ENCODE measurements at regions not wholly inside any gene's neighbourhood (a gene's known extent, or its start where the extent isn't known, plus 50 kb on each side); places are given as distances from the start of the nearest gene placed in this dataset.

DNA sequence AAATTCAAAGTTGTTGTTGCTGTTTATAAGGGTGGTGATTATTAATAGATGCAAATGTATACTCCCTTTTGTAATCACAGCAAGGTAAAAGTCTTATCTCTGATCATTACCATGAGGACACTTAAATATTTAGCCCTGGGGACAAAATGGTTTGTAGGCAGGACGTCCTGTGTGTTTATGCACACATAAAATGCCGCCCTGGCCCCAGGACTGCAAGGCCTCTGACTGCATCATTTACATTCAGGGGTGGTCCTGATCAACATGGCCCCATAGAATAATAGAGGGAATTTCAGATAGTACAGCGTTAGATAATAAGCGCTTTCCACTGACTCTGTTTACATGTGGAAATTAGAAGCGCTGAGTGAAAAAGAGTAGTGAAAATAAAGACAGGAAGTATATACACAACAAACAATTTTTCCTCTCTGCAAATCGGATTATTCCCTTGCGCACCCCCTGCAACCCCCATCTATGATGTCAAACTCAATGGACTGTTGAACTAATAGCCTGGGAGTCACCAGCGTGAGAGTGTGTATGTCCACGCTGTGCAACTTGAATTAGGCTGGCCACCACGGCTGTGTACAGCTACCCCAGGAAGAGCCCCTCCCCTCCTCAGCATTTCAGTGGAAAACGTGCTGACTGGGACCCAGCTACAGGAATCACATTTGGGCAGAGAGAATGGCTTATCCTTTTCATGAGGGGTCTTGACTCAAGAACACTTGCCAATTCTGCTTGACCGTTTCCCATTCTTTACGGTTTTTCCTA is 291.5 kb downstream of the SOX11 start:
- TF ChIP-seq, protein P1, sequence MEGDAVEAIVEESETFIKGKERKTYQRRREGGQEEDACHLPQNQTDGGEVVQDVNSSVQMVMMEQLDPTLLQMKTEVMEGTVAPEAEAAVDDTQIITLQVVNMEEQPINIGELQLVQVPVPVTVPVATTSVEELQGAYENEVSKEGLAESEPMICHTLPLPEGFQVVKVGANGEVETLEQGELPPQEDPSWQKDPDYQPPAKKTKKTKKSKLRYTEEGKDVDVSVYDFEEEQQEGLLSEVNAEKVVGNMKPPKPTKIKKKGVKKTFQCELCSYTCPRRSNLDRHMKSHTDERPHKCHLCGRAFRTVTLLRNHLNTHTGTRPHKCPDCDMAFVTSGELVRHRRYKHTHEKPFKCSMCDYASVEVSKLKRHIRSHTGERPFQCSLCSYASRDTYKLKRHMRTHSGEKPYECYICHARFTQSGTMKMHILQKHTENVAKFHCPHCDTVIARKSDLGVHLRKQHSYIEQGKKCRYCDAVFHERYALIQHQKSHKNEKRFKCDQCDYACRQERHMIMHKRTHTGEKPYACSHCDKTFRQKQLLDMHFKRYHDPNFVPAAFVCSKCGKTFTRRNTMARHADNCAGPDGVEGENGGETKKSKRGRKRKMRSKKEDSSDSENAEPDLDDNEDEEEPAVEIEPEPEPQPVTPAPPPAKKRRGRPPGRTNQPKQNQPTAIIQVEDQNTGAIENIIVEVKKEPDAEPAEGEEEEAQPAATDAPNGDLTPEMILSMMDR (optimal IDR thresholded peaks at IDR 0.05 in 1 of 3, IDR thresholded peaks at IDR 0.05 in 1 of 3, conservative IDR thresholded peaks at IDR 0.05 in 1 of 3; ENCODE audit: extremely low read depth in 1 of 3, insufficient read depth in 2 of 3, low read length in 3 of 3) = no peak
- no peak for TF ChIP-seq EZH2 (IDR thresholded peaks at IDR 0.05; ENCODE audit: low read length)
